Colonic mucosa (tissue), 4 donors: ENCODE measurements at regions not wholly inside any gene's neighbourhood (a gene's known extent, or its start where the extent isn't known, plus 50 kb on each side); places are given as distances from the start of the nearest gene placed in this dataset.

Source experiments
- DNase-seq: peaks from one replicate; pipeline ENCODE4 v3.0.0-alpha.2; 2020
- H3K27ac ChIP-seq: fragments of 200-600 bp; one replicate; pipeline ENCODE4 v1.8.0; 2021
- H3K27me3 ChIP-seq: fragments of 200-600 bp; one replicate; pipeline ENCODE4 v1.8.0; 2021
- H3K36me3 ChIP-seq: fragments of 200-600 bp; one replicate; pipeline ENCODE4 v1.8.0; 2021
- H3K4me1 ChIP-seq: fragments of 200-600 bp; one replicate; pipeline ENCODE4 v1.8.0; 2021; ENCODE audit warnings: mild to moderate bottlenecking
- H3K4me3 ChIP-seq: fragments of 200-600 bp; one replicate; pipeline ENCODE4 v1.8.0; 2021
- H3K9ac ChIP-seq, 2 donors: one replicate each; pipeline ENCODE4 v1.7.0; 2013; ENCODE audit warnings: control low read depth in 2 of 2, low read depth in 2 of 2, low read length in 2 of 2
- H3K9me3 ChIP-seq: fragments of 200-600 bp; one replicate; pipeline ENCODE4 v1.8.0; 2021
- intact Hi-C: fragments of 100-400 bp; cut with DNase I; formaldehyde crosslinking; loops from one replicate; pipeline ENCODE4 v1.14.1; 2022
- TF ChIP-seq, protein P1 (sequence below): fragments of 200-600 bp; IDR thresholded peaks from one replicate; pipeline ENCODE4 v1.8.0; 2022; ENCODE audit warnings: antibody characterized with exemption, mild to moderate bottlenecking
- donor health status: healthy.
- donor health status: DM: no; HTN: no; CAD: no.
- donor health status: DM: no; HTN: no; CAD: no.

DNA sequence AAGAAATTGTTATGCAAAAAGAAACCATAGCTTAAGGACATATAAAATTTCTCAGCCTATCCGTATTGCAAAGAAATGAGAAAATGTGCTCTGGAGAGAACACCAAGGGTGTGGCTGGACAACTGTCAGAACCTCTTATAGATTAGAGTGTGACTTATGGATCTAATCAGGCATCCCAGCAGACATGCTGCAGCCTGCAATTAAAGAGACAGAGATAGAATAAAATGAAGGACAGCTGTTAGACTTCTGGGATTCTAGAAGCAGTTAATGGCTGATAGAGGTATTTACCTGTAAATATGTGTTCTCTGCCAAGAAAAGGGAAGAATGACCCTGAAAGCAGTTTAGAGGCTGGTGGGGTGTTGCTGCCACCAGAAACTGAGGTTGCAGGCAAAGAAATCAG, 160.1 kb upstream of the KIF2B start:
- H3K27ac ChIP-seq = no peak overlapping the region

GRCh38 chr17:53659181-53659580, 163.5 kb upstream of the KIF2B start:
- H3K9me3 ChIP-seq = no peaks in the 10 kb centered on the region
- H3K27ac ChIP-seq = no peak overlapping the region
- no peak overlapping the region for H3K4me3 ChIP-seq
- H3K36me3 ChIP-seq = no peaks in the 10 kb centered on the region
- DNase-seq = no peak
- H3K4me1 ChIP-seq = no peaks in the 10 kb centered on the region
- intact Hi-C loops = no loop called here
- TF ChIP-seq, protein P1, sequence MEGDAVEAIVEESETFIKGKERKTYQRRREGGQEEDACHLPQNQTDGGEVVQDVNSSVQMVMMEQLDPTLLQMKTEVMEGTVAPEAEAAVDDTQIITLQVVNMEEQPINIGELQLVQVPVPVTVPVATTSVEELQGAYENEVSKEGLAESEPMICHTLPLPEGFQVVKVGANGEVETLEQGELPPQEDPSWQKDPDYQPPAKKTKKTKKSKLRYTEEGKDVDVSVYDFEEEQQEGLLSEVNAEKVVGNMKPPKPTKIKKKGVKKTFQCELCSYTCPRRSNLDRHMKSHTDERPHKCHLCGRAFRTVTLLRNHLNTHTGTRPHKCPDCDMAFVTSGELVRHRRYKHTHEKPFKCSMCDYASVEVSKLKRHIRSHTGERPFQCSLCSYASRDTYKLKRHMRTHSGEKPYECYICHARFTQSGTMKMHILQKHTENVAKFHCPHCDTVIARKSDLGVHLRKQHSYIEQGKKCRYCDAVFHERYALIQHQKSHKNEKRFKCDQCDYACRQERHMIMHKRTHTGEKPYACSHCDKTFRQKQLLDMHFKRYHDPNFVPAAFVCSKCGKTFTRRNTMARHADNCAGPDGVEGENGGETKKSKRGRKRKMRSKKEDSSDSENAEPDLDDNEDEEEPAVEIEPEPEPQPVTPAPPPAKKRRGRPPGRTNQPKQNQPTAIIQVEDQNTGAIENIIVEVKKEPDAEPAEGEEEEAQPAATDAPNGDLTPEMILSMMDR = no peak
- H3K27me3 ChIP-seq = no peaks in the 10 kb centered on the region
- no peak overlapping the region for H3K9ac ChIP-seq

More for the DNA sequence above, 160.1 kb upstream of the KIF2B start:
- Histone ChIP-seq H3K9me3 (no peaks in the 10 kb centered on the region), H3K9ac (no peak overlapping the region), H3K27me3 (no peaks in the 10 kb centered on the region), H3K4me1 (no peaks in the 10 kb centered on the region), H3K4me3 (no peak overlapping the region), H3K36me3 (no peaks in the 10 kb centered on the region)
- TF ChIP-seq, protein P1 = no peak
- DNase-seq = no peak
- intact Hi-C loops = no loop called here

- intact Hi-C loops = no loop called here
- Histone ChIP-seq H3K9ac (no peak overlapping the region), H3K4me3 (no peak overlapping the region), H3K4me1 (no peaks in the 10 kb centered on the region), H3K27me3 (no peaks in the 10 kb centered on the region), H3K27ac (no peak overlapping the region), H3K9me3 (no peaks in the 10 kb centered on the region), H3K36me3 (no peaks in the 10 kb centered on the region)
- TF ChIP-seq, protein P1 = no peak
- no peak for DNase-seq
These were observed 167.1 kb upstream of the KIF2B start for GRCh38 chr17:53655591-53655990.

GRCh38 chr17:53649201-53649600, 173.5 kb upstream of the KIF2B start:
- H3K4me1 ChIP-seq = no peaks in the 10 kb centered on the region
- TF ChIP-seq, protein P1 = no peak
- no peak overlapping the region for H3K9ac ChIP-seq
- H3K36me3 ChIP-seq = no peaks in the 10 kb centered on the region
- H3K9me3 ChIP-seq = no peaks in the 10 kb centered on the region
- no peak for DNase-seq
- H3K27me3 ChIP-seq = no peaks in the 10 kb centered on the region
- H3K4me3 ChIP-seq = no peak overlapping the region
- no peak overlapping the region for H3K27ac ChIP-seq
- intact Hi-C loops = no loop called here

- H3K9ac ChIP-seq = no peak overlapping the region
- no peaks in the 10 kb centered on the region for H3K27me3 ChIP-seq
- H3K4me3 ChIP-seq = no peak overlapping the region
- H3K9me3 ChIP-seq = no peaks in the 10 kb centered on the region
- DNase-seq = no peak
- H3K36me3 ChIP-seq = no peaks in the 10 kb centered on the region
- no peak overlapping the region for H3K27ac ChIP-seq
- intact Hi-C loops = no loop called here
- TF ChIP-seq, protein P1 = no peak
- no peaks in the 10 kb centered on the region for H3K4me1 ChIP-seq
These were observed 175.9 kb upstream of the KIF2B start for GRCh38 chr17:53646835-53647234.

GRCh38 chr17:53640808-53641207, 181.9 kb upstream of the KIF2B start:
- TF ChIP-seq, protein P1 = no peak
- Histone ChIP-seq H3K9me3 (no peaks in the 10 kb centered on the region), H3K27ac (no peak overlapping the region), H3K27me3 (no peaks in the 10 kb centered on the region), H3K4me3 (no peak overlapping the region), H3K36me3 (no peaks in the 10 kb centered on the region), H3K4me1 (no peaks in the 10 kb centered on the region), H3K9ac (no peak overlapping the region)
- intact Hi-C loops = no loop called here
- no peak for DNase-seq
